GM12878 (cell line): ENCODE measurements at regions not wholly inside any gene's neighbourhood (a gene's known extent, or its start where the extent isn't known, plus 50 kb on each side); places are given as distances from the start of the nearest gene placed in this dataset.

ENCODE experiments used
- ATAC-seq: fragments of 200-7000 bp; cut with Tn5 transposase; 3 replicates; pipeline ENCODE4 v1.9.1; 2020; ENCODE audit warnings: mild to moderate bottlenecking, moderate library complexity
- BruUV-seq: library from RNA; stranded (reverse); fragments of 400-500 nt; replicated peaks from 2 replicates; lab custom pipeline; 2021; lab: Mats Ljungman, UMichigan
- CTCF ChIA-PET: fragments of 300-600 bp; sonication (Branson Sonifier 250); formaldehyde crosslinking; extraction: SDS; loops from one replicate; lab custom pipeline; 2021; ENCODE audit warnings: inconsistent platforms; lab: Yijun Ruan, JAX
- POLR2A ChIA-PET: fragments of 350-600 bp; formaldehyde crosslinking; extraction: SDS; loops from one replicate; lab custom pipeline; 2021; ENCODE audit warnings: inconsistent platforms; lab: Charles Lee
- RAD21 ChIA-PET: fragments of 300-600 bp; sonication (Branson Sonifier 250); formaldehyde crosslinking; loops from one replicate; lab custom pipeline; 2023; ENCODE audit warnings: antibody characterized with exemption; ENCODE audit not compliant: unreplicated experiment; lab: Charles Lee
- SMC1A ChIA-PET: fragments of 300-600 bp; sonication (Branson Sonifier 250); formaldehyde crosslinking; loops from one replicate; lab custom pipeline; 2023; ENCODE audit not compliant: unreplicated experiment, uncharacterized antibody; lab: Charles Lee
- DNase-seq: peaks from one replicate; pipeline ENCODE4 v3.0.0-alpha.2; 2011; ENCODE audit warnings: low read depth, low spot score
- FAIRE-seq: peaks from 3 replicates; lab custom pipeline; 2011; peaks lifted over from hg19 to GRCh38; lab: Jason Lieb, UNC
- H2AFZ ChIP-seq: 2 replicates; pipeline ENCODE4 v1.6.0; 2011; ENCODE audit warnings: low read depth, low read length, control low read depth; ENCODE audit not compliant: control insufficient read depth
- H3K27ac ChIP-seq: 2 replicates; pipeline ENCODE4 v1.5.1; 2011; ENCODE audit warnings: control low read depth; ENCODE audit not compliant: control insufficient read depth, insufficient read depth
- H3K27me3 ChIP-seq, 2 experiments: replicated peaks in 1 of 2; 2 replicates each; pipeline versions ENCODE4 v1.6.0 to v1.6.1; 2011; ENCODE audit warnings: low read length in 1 of 2; ENCODE audit not compliant: control insufficient read depth in 2 of 2, insufficient read depth in 2 of 2
- H3K36me3 ChIP-seq, 2 experiments: 2 replicates each; pipeline ENCODE4 v1.5.1; 2011; ENCODE audit warnings: low read length in 1 of 2; ENCODE audit not compliant: control insufficient read depth in 2 of 2, insufficient read depth in 2 of 2
- H3K4me1 ChIP-seq: 2 replicates; pipeline ENCODE4 v1.6.1; 2011; ENCODE audit warnings: mild to moderate bottlenecking, low read length, moderate library complexity, mixed read lengths; ENCODE audit not compliant: control insufficient read depth, insufficient read depth
- H3K4me2 ChIP-seq: 2 replicates; pipeline ENCODE4 v1.6.0; 2011; ENCODE audit warnings: control low read depth; ENCODE audit not compliant: control insufficient read depth, insufficient read depth
- H3K4me3 ChIP-seq: fragments of 200-600 bp; sonication (generic); 2 replicates; pipeline ENCODE4 v1.5.1; 2016
- H3K79me2 ChIP-seq: 2 replicates; pipeline ENCODE4 v1.6.0; 2011; ENCODE audit warnings: low read length; ENCODE audit not compliant: control insufficient read depth, insufficient read depth
- H3K9ac ChIP-seq: 2 replicates; pipeline ENCODE4 v1.8.0; 2011; ENCODE audit warnings: low read length, control low read depth, mixed read lengths; ENCODE audit not compliant: control insufficient read depth, insufficient read depth
- H3K9me3 ChIP-seq: replicated peaks from 3 replicates; pipeline ENCODE4 v1.5.1; 2011; ENCODE audit warnings: mild to moderate bottlenecking, low read length; ENCODE audit not compliant: control insufficient read depth, insufficient read depth
- H4K20me1 ChIP-seq: 2 replicates; pipeline ENCODE4 v1.6.0; 2011; ENCODE audit not compliant: control insufficient read depth, insufficient read depth
- BACH1 ChIP-seq: fragments of 450-650 bp; IDR thresholded peaks from 2 replicates; pipeline ENCODE4 v1.6.1; 2017; ENCODE audit warnings: mild to moderate bottlenecking, borderline replicate concordance
- BCL11A ChIP-seq: IDR thresholded peaks from 2 replicates; pipeline ENCODE4 v1.6.1; 2011; ENCODE audit warnings: low read depth, low read length
- EP300 ChIP-seq, 2 experiments: fragments of 150-350 bp in 1 of 2; IDR thresholded peaks; 2 replicates each; pipeline ENCODE4 v1.6.1; 2011 to 2012; ENCODE audit warnings: low read depth in 2 of 2, low read length in 2 of 2, borderline replicate concordance in 1 of 2, improper control_type of control experiment in 1 of 2, inconsistent platforms in 1 of 2; ENCODE audit not compliant: control insufficient read depth in 1 of 2
- FOS ChIP-seq: IDR thresholded peaks from 3 replicates; pipeline ENCODE4 v1.6.1; 2011; ENCODE audit warnings: borderline replicate concordance; ENCODE audit not compliant: insufficient read length; ENCODE audit errors: extremely low read depth
- IKZF2 ChIP-seq, 2 experiments: fragments of 450-650 bp; IDR thresholded peaks; 2 replicates each; pipeline ENCODE4 v1.6.1; 2017; ENCODE audit warnings: mild to moderate bottlenecking in 2 of 2, moderate library complexity in 2 of 2
- KDM1A ChIP-seq: fragments of 200-600 bp; sonication (generic); IDR thresholded peaks from 2 replicates; pipeline ENCODE4 v1.6.1; 2016; ENCODE audit warnings: borderline replicate concordance
- MEF2B ChIP-seq: fragments of 450-650 bp; IDR thresholded peaks from 2 replicates; pipeline ENCODE4 v1.6.1; 2018; ENCODE audit warnings: mild to moderate bottlenecking, moderate library complexity; ENCODE audit not compliant: partially characterized antibody, poor library complexity, severe bottlenecking
- PAX8 ChIP-seq: fragments of 450-650 bp; IDR thresholded peaks from 2 replicates; pipeline ENCODE4 v1.6.1; 2017; ENCODE audit warnings: mild to moderate bottlenecking, moderate library complexity
- PKNOX1 ChIP-seq: fragments of 450-650 bp; IDR thresholded peaks from 2 replicates; pipeline ENCODE4 v1.6.1; 2016; ENCODE audit warnings: mild to moderate bottlenecking
- SREBF2 ChIP-seq: IDR thresholded peaks from 2 replicates; pipeline ENCODE4 v1.6.1; 2012; ENCODE audit warnings: mild to moderate bottlenecking, low read length
- USF2 ChIP-seq: IDR thresholded peaks from 2 replicates; pipeline ENCODE4 v1.6.1; 2011; ENCODE audit warnings: low read depth, low read length, improper control_type of control experiment, borderline replicate concordance
- ZBED1 ChIP-seq: IDR thresholded peaks from 2 replicates; pipeline ENCODE4 v1.6.1; 2016; ENCODE audit warnings: borderline replicate concordance
- ZNF274 ChIP-seq: IDR thresholded peaks from one replicate; pipeline ENCODE4 v1.8.0; 2011; ENCODE audit not compliant: insufficient read length, insufficient read depth
- WGBS: methylation state at CpG from one replicate; pipeline ENCODE4 v1.1.6; 2016; ENCODE audit warnings: low lambda C conversion rate; ENCODE audit not compliant: insufficient replicate concordance, insufficient coverage; ENCODE audit errors: missing lambda C conversion rate; 5-methylcytosine and 5-hydroxymethylcytosine counted together
- in situ Hi-C: fragments of 300-500 bp; cut with MboI; formaldehyde crosslinking; loops from 9 replicates; pipeline ENCODE4 v1.14.3; 2018; ENCODE audit warnings: mixed read lengths
- intact Hi-C: fragments of 100-400 bp; cut with micrococcal nuclease; formaldehyde crosslinking; loops from one replicate; pipeline ENCODE4 v1.14.2; 2022; ENCODE audit not compliant: unreplicated experiment

- Histone ChIP-seq H3K4me3 (no peak overlapping the region), H3K9ac (no peak overlapping the region)
- SMC1A ChIA-PET, result interaction anchor here (0.6 kb wide), 1 partner anchor 625 kb away, joined by 3 read pairs; no protein-coding TSS in a partner anchor
- no peak for FAIRE-seq
- TF ChIP-seq FOS, result no peak
- TF ChIP-seq, all 136 proteins: peak for 0
- H3K36me3 ChIP-seq, result no peaks in the 10 kb centered on the region
- ChIA-PET CTCF (no interaction called here), RAD21 (interaction anchor here (0.9 kb wide), 1 partner anchor 267 kb away, joined by 3 read pairs; no protein-coding TSS in a partner anchor), POLR2A (no interaction called here)
- H2AFZ ChIP-seq, result no peak overlapping the region
- H3K4me2 ChIP-seq, result no peak overlapping the region
- ATAC-seq (no peak), DNase-seq (no peak)
- H3K79me2 ChIP-seq, result no peaks in the 10 kb centered on the region
- 37% methylated on average over 2 of the region's 2 CpGs for WGBS
- no peak overlapping the region for H3K27ac ChIP-seq
- no peaks in the 10 kb centered on the region for H4K20me1 ChIP-seq
- H3K4me1 ChIP-seq, result no peaks in the 10 kb centered on the region
- BruUV-seq, result no TSS peak
- in situ Hi-C loops (no loop called here), intact Hi-C loops (no loop called here)
- H3K27me3 ChIP-seq, result no peaks in the 10 kb centered on the region
- H3K9me3 ChIP-seq, result no peaks in the 10 kb centered on the region
Measured at GRCh38 chr9:79301085-79301484, 270.7 kb upstream of the TLE4 start.

- FAIRE-seq (no peak), DNase-seq (no peak), ATAC-seq (no peak)
- ChIA-PET POLR2A (no interaction called here), SMC1A (interaction anchor here (0.6 kb wide), 1 partner anchor 624 kb away, joined by 3 read pairs; no protein-coding TSS in a partner anchor), CTCF (no interaction called here), RAD21 (interaction anchor here (0.9 kb wide), 1 partner anchor 266 kb away, joined by 3 read pairs; no protein-coding TSS in a partner anchor)
- H4K20me1 ChIP-seq, result no peaks in the 10 kb centered on the region
- no peak overlapping the region for H3K4me2 ChIP-seq
- no peak overlapping the region for H3K27ac ChIP-seq
- BruUV-seq, result no TSS peak
- no peak overlapping the region for H3K4me3 ChIP-seq
- no peak overlapping the region for H3K9ac ChIP-seq
- TF ChIP-seq USF2 (no peak), MEF2B (no peak), PAX8 (no peak), ZBED1 (no peak), KDM1A (no peak), SREBF2 (no peak), IKZF2 (IDR thresholded peaks at IDR 0.05) (no peak), BCL11A (no peak), ZNF274 (no peak), BACH1 (no peak), EP300 (IDR thresholded peaks at IDR 0.05; ENCODE audit: borderline replicate concordance in 1 of 2, control insufficient read depth in 1 of 2, low read depth in 2 of 2, low read length in 2 of 2) (no peak), PKNOX1 (no peak)
- WGBS, result 15% methylated on average over 8 of the region's 8 CpGs
- in situ Hi-C loops (no loop called here), intact Hi-C loops (no loop called here)
- no peaks in the 10 kb centered on the region for H3K36me3 ChIP-seq
- H3K79me2 ChIP-seq, result no peaks in the 10 kb centered on the region
- no peaks in the 10 kb centered on the region for H3K27me3 ChIP-seq
- H3K9me3 ChIP-seq, result no peaks in the 10 kb centered on the region
- no peak overlapping the region for H2AFZ ChIP-seq
- H3K4me1 ChIP-seq, result no peaks in the 10 kb centered on the region
Measured at GRCh38 chr9:79301551-79302391, 270.0 kb upstream of the TLE4 start.
